HCT116 (cell line): ENCODE measurements at regions not wholly inside any gene's neighbourhood (a gene's known extent, or its start where the extent isn't known, plus 50 kb on each side); places are given as distances from the start of the nearest gene placed in this dataset.

Source experiments
- ATAC-seq: fragments of 200-7000 bp; cut with Tn5 transposase; 2 replicates; pipeline ENCODE4 v1.9.1; 2020; ENCODE audit warnings: mild to moderate bottlenecking, moderate library complexity
- BruUV-seq: library from RNA; stranded (reverse); fragments of 400-500 nt; replicated peaks from 2 replicates; lab custom pipeline; 2021; lab: Mats Ljungman, UMichigan
- CTCF ChIA-PET: fragments of 300-600 bp; sonication (Branson Sonifier 250); formaldehyde crosslinking; loops from one replicate; lab custom pipeline; 2021; ENCODE audit warnings: antibody characterized with exemption; lab: Charles Lee
- POLR2A ChIA-PET: fragments of 300-600, 350-600 bp; sonication (Branson Sonifier 250); formaldehyde crosslinking; loops from one replicate; lab custom pipeline; 2021; ENCODE audit warnings: antibody characterized with exemption; lab: Charles Lee
- RAD21 ChIA-PET, 2 experiments: fragments of 300-600 bp; sonication (Branson Sonifier 250); formaldehyde crosslinking; loops; one replicate each; lab custom pipeline; 2023; ENCODE audit warnings: low total read pairs in 2 of 2; ENCODE audit not compliant: uncharacterized antibody in 2 of 2, unreplicated experiment in 2 of 2, low non-redundant PET in 1 of 2; lab: Charles Lee
- DNase-seq: peaks from one replicate; pipeline ENCODE4 v3.0.0-alpha.2; 2010; ENCODE audit warnings: low read depth, low spot score
- H2AFZ ChIP-seq: fragments of 200-600 bp; shearing (Covaris generic), sonication (generic); 2 replicates; pipeline ENCODE4 v1.6.1; 2017; ENCODE audit warnings: low read depth, mixed run types, mixed read lengths, antibody characterized with exemption, low read length; ENCODE audit not compliant: poor library complexity, severe bottlenecking
- H3K27ac ChIP-seq: 2 replicates; pipeline ENCODE4 v1.5.1; 2012; ENCODE audit warnings: low read depth, low read length
- H3K27me3 ChIP-seq: fragments of 200-600 bp; sonication (generic); 2 replicates; pipeline ENCODE4 v1.6.1; 2016; ENCODE audit warnings: mixed run types, low read length, mixed read lengths; ENCODE audit not compliant: insufficient read depth
- H3K36me3 ChIP-seq, 2 experiments: fragments of 200-500 bp in 1 of 2; fragments of 200-600 bp in 1 of 2; sonication (Bioruptor generic) in 1 of 2; sonication (generic) in 1 of 2; 2 replicates each; pipeline versions ENCODE4 v1.5.1 to v1.6.1; 2014 to 2016; ENCODE audit warnings: low read length in 2 of 2, inconsistent platforms in 1 of 2, mixed read lengths in 1 of 2, mixed run types in 1 of 2; ENCODE audit not compliant: insufficient read depth in 2 of 2, control insufficient read depth in 1 of 2
- H3K4me1 ChIP-seq, 2 experiments: fragments of 200-600 bp in 1 of 2; sonication (generic) in 1 of 2; 2 replicates each; pipeline versions ENCODE4 v1.5.1 to v1.6.1; 2012 to 2017; ENCODE audit warnings: low read length in 2 of 2, inconsistent platforms in 1 of 2, mild to moderate bottlenecking in 1 of 2, mixed read lengths in 1 of 2, mixed run types in 1 of 2, moderate library complexity in 1 of 2; ENCODE audit not compliant: insufficient read depth in 2 of 2, control insufficient read depth in 1 of 2
- H3K4me2 ChIP-seq: fragments of 200-600 bp; sonication (generic); 2 replicates; pipeline ENCODE4 v1.6.1; 2017; ENCODE audit warnings: mixed run types, low read length, mixed read lengths
- H3K4me3 ChIP-seq, 2 experiments: fragments of 200-600 bp in 1 of 2; sonication (generic) in 1 of 2; replicated peaks in 1 of 2; 2 replicates each; pipeline ENCODE4 v1.5.1; 2011 to 2016; ENCODE audit warnings: low read length in 2 of 2, control low read depth in 1 of 2, low read depth in 1 of 2, mild to moderate bottlenecking in 1 of 2, mixed read lengths in 1 of 2, mixed run types in 1 of 2
- H3K79me2 ChIP-seq: fragments of 200-600 bp; sonication (generic); 2 replicates; pipeline ENCODE4 v1.6.1; 2017; ENCODE audit warnings: mild to moderate bottlenecking, mixed run types, low read length, moderate library complexity, mixed read lengths; ENCODE audit not compliant: insufficient read depth
- H3K9ac ChIP-seq: fragments of 200-600 bp; sonication (generic); 2 replicates; pipeline ENCODE4 v1.6.1; 2016; ENCODE audit warnings: low read length, mixed read lengths
- H3K9me2 ChIP-seq: fragments of 200-600 bp; sonication (generic), shearing (Covaris generic); 2 replicates; pipeline ENCODE4 v1.6.1; 2017; ENCODE audit warnings: mixed run types, mild to moderate bottlenecking, moderate library complexity; ENCODE audit not compliant: insufficient read depth
- H3K9me3 ChIP-seq, 2 experiments: fragments of 200-500 bp in 1 of 2; fragments of 200-600 bp in 1 of 2; sonication (Bioruptor generic) in 1 of 2; sonication (generic) in 1 of 2; 2 replicates each; pipeline ENCODE4 v1.6.1; 2014 to 2017; ENCODE audit warnings: low read length in 2 of 2, mixed read lengths in 2 of 2, inconsistent platforms in 1 of 2, low read depth in 1 of 2, mild to moderate bottlenecking in 1 of 2, mixed run types in 1 of 2, moderate library complexity in 1 of 2; ENCODE audit not compliant: control insufficient read depth in 1 of 2, insufficient read depth in 1 of 2
- H4K20me1 ChIP-seq: fragments of 200-600 bp; sonication (generic), shearing (Covaris generic); 2 replicates; pipeline ENCODE4 v1.6.1; 2017; ENCODE audit warnings: mixed run types, mild to moderate bottlenecking, moderate library complexity; ENCODE audit not compliant: insufficient read depth
- ATF3 ChIP-seq: IDR thresholded peaks from 2 replicates; pipeline ENCODE4 v1.6.1; 2012
- CEBPB ChIP-seq: IDR thresholded peaks from 2 replicates; pipeline ENCODE4 v1.6.1; 2012; ENCODE audit warnings: low read depth
- EGR1 ChIP-seq: IDR thresholded peaks from 2 replicates; pipeline ENCODE4 v1.6.1; 2012; ENCODE audit warnings: low read depth
- ELF1 ChIP-seq: IDR thresholded peaks from 2 replicates; pipeline ENCODE4 v1.6.1; 2012; ENCODE audit warnings: low read depth, borderline replicate concordance
- EZH2 ChIP-seq: fragments of 200-600 bp; sonication (generic); IDR thresholded peaks from 2 replicates; pipeline ENCODE4 v1.6.1; 2017; ENCODE audit warnings: antibody characterized with exemption, mixed run types
- EZH2phosphoT487 ChIP-seq: fragments of 200-600 bp; IDR thresholded peaks from 2 replicates; pipeline ENCODE4 v1.6.1; 2018; ENCODE audit warnings: antibody characterized with exemption, borderline replicate concordance
- FOSL1 ChIP-seq: IDR thresholded peaks from 2 replicates; pipeline ENCODE4 v1.6.1; 2012; ENCODE audit warnings: low read depth
- JUND ChIP-seq: IDR thresholded peaks from 2 replicates; pipeline ENCODE4 v1.6.1; 2012
- POLR2AphosphoS5 ChIP-seq: IDR thresholded peaks from 2 replicates; pipeline ENCODE4 v1.6.1; 2011; ENCODE audit warnings: mild to moderate bottlenecking, low read depth, low read length, moderate library complexity
- REST ChIP-seq: IDR thresholded peaks from 2 replicates; pipeline ENCODE4 v1.6.1; 2012; ENCODE audit warnings: low read depth
- SIN3A ChIP-seq: IDR thresholded peaks from 2 replicates; pipeline ENCODE4 v1.6.1; 2012; ENCODE audit warnings: low read depth
- SRF ChIP-seq: IDR thresholded peaks from 2 replicates; pipeline ENCODE4 v1.6.1; 2012; ENCODE audit warnings: low read depth
- TCF7L2 ChIP-seq: IDR thresholded peaks from 2 replicates; pipeline ENCODE4 v1.7.0; 2011; ENCODE audit warnings: borderline replicate concordance, inconsistent platforms; ENCODE audit not compliant: insufficient read depth, insufficient read length; ENCODE audit errors: extremely low read depth
- YY1 ChIP-seq: IDR thresholded peaks from 2 replicates; pipeline ENCODE4 v1.6.1; 2011; ENCODE audit warnings: low read length, low read depth, moderate library complexity, mild to moderate bottlenecking; ENCODE audit not compliant: insufficient replicate concordance; ENCODE audit errors: extremely low read depth
- ZBTB33 ChIP-seq: IDR thresholded peaks from 2 replicates; pipeline ENCODE4 v1.6.1; 2011; ENCODE audit warnings: mild to moderate bottlenecking, low read length, moderate library complexity; ENCODE audit not compliant: insufficient replicate concordance; ENCODE audit errors: extremely low read depth
- intact Hi-C: fragments of 100-400 bp; cut with micrococcal nuclease; formaldehyde crosslinking; loops from 2 replicates; pipeline ENCODE4 v1.10.0; 2022

- Histone ChIP-seq H3K36me3 (no peaks in the 10 kb centered on the region), H3K4me2 (no peak overlapping the region), H3K4me3 (no peak overlapping the region), H2AFZ (no peak overlapping the region), H3K9me3 (no peaks in the 10 kb centered on the region), H3K79me2 (no peaks in the 10 kb centered on the region), H3K9me2 (no peaks in the 10 kb centered on the region), H3K4me1 (no peaks in the 10 kb centered on the region), H3K9ac (no peak overlapping the region), H4K20me1 (no peaks in the 10 kb centered on the region)
- intact Hi-C loops = no loop called here
- BruUV-seq = no TSS peak
- RAD21 ChIA-PET = no interaction called here
- POLR2A ChIA-PET = no interaction called here
- no peak for ATAC-seq
- no peak for TF ChIP-seq POLR2AphosphoS5
- no peak for TF ChIP-seq EZH2phosphoT487
- TF ChIP-seq ELF1 = no peak
- TF ChIP-seq FOSL1 = no peak
- TF ChIP-seq EGR1 = no peak
- no peak for TF ChIP-seq JUND
- no peak for TF ChIP-seq SIN3A
- TF ChIP-seq YY1 = no peak
- TF ChIP-seq EZH2 = no peak
- TF ChIP-seq ZBTB33 = no peak
- TF ChIP-seq ATF3 = no peak
- no peak for TF ChIP-seq SRF
- TF ChIP-seq CEBPB = no peak
- TF ChIP-seq TCF7L2 = no peak
- TF ChIP-seq REST = no peak
- TF ChIP-seq, all 23 proteins: peak for 0
- Histone ChIP-seq H3K27me3 (no peaks in the 10 kb centered on the region), H3K27ac (no peak overlapping the region)
- DNase-seq = no peak
- CTCF ChIA-PET = no interaction called here
Observed at GRCh38 chr3:41148478-41148877, 50.8 kb upstream of the CTNNB1 start.
